B cell (primary cell): ENCODE measurements at regions not wholly inside any gene's neighbourhood (a gene's known extent, or its start where the extent isn't known, plus 50 kb on each side); places are given as distances from the start of the nearest gene placed in this dataset.

ENCODE experiments used
- CTCF ChIP-seq: fragments of 200-600 bp; IDR thresholded peaks from one replicate; pipeline ENCODE4 v1.8.0; 2022; ENCODE audit warnings: antibody characterized with exemption, mild to moderate bottlenecking
- EZH2 ChIP-seq: IDR thresholded peaks from 2 replicates; pipeline ENCODE4 v1.6.1; 2012; ENCODE audit warnings: borderline replicate concordance, low read depth, mild to moderate bottlenecking, moderate library complexity, low read length; ENCODE audit not compliant: insufficient read depth, poor library complexity, severe bottlenecking

DNA sequence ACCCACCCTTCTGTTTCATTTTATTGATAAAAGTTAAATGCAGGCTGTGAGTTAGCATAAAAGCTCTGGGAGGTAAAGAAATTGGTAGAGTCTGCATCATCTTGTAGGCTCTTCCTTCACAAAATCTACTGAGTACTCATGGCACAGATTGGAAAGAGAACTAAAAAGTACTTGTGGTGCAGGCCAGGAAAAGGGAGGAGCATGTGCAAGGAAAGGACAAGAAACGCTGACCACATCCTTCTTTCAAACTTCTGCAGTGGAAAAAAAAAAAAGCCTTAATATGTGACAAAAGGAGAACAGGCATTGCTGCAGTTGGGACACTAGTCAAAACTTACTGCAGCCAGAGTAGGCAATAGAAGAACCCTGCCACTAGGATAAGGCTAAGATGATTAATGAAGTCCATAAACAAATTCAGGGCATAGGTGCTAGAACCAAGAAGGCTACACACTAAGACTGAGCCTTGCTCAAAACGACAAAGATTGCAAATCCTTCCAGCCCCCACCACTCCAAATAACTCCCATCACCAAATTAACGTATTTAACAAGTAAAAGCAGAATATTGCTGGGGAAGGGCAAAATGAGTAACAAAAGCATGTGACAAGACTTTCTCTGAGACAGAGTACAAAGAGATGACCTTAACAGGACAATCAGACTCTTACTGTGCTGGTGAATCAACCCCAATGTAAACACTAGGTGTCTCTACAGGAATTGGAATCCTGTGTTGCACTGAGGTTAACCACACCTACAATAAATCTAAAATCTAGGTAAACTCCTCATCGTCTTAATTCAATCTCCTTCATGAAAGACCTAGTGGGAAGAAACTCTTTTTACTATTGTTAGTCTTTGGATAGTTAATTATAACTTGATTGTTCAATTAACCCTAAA is 1024.8 kb downstream of the TLE1 start:
- TF ChIP-seq EZH2 (no peak), CTCF (no peak)
